ENCODE measurements at regions not wholly inside any gene's neighbourhood (a gene's known extent, or its start where the extent isn't known, plus 50 kb on each side); places are given as distances from the start of the nearest gene placed in this dataset.

- peaks cover 5% of the 10 kb centered on the region for H3K4me1 ChIP-seq (ENCODE audit: low read depth)
- no peak overlapping the region for H3K4me3 ChIP-seq
- intact Hi-C loops (cut with DNase I, micrococcal nuclease) = no loop called here
- no peaks in the 10 kb centered on the region for H3K36me3 ChIP-seq (ENCODE audit: low read depth)
- peak; percentile 33 for ATAC-seq
- H3K9me3 ChIP-seq = peaks cover 30% of the 10 kb centered on the region
- no peak for TF ChIP-seq CTCF (IDR thresholded peaks at IDR 0.05)
- no peak for DNase-seq
Observed at GRCh38 chr6:137652961-137653705, 158.9 kb upstream of the OLIG3 start.

DNA sequence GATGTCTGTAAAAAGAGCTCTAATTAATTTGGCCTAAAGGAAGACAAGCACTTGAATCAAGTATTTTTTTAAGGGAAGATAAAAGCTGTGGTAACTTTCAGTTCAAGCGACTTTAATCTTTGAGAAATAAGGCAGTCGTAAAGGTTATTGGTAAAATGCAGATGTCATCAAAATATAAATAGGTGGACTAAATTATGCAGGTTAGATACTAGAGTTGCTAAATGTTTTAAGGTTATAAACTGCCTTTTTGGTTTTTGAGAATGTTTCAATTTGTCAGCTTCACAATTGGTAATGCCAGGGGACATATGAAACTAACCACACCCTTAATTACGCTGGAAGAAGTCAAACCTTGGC, 159.5 kb upstream of the OLIG3 start:
- Histone ChIP-seq H3K36me3 (ENCODE audit: low read depth) (no peaks in the 10 kb centered on the region), H3K4me3 (no peak overlapping the region), H3K4me1 (ENCODE audit: low read depth) (no peaks in the 10 kb centered on the region), H3K9me3 (peaks cover 30% of the 10 kb centered on the region)
- TF ChIP-seq CTCF (IDR thresholded peaks at IDR 0.05) = no peak
- ATAC-seq (no peak), DNase-seq (no peak)
- intact Hi-C loops (cut with DNase I, micrococcal nuclease) = no loop called here

GRCh38 chr6:137654365-137654981, 160.3 kb upstream of the OLIG3 start:
- intact Hi-C loops (cut with DNase I, micrococcal nuclease) = no loop called here
- Histone ChIP-seq H3K4me3 (no peak overlapping the region), H3K4me1 (ENCODE audit: low read depth) (peaks cover 1% of the 10 kb centered on the region), H3K9me3 (peaks cover 30% of the 10 kb centered on the region), H3K36me3 (ENCODE audit: low read depth) (no peaks in the 10 kb centered on the region)
- DNase-seq (no peak), ATAC-seq (no peak)
- TF ChIP-seq CTCF (IDR thresholded peaks at IDR 0.05) = no peak

GRCh38 chr6:137655291-137655690, 161.1 kb upstream of the OLIG3 start:
- ATAC-seq (no peak), DNase-seq (no peak)
- no peak for TF ChIP-seq CTCF (IDR thresholded peaks at IDR 0.05)
- intact Hi-C loops (cut with DNase I, micrococcal nuclease) = no loop called here
- Histone ChIP-seq H3K9me3 (peaks cover 30% of the 10 kb centered on the region), H3K4me1 (ENCODE audit: low read depth) (peaks cover 6% of the 10 kb centered on the region), H3K4me3 (no peak overlapping the region), H3K36me3 (ENCODE audit: low read depth) (no peaks in the 10 kb centered on the region)

DNA sequence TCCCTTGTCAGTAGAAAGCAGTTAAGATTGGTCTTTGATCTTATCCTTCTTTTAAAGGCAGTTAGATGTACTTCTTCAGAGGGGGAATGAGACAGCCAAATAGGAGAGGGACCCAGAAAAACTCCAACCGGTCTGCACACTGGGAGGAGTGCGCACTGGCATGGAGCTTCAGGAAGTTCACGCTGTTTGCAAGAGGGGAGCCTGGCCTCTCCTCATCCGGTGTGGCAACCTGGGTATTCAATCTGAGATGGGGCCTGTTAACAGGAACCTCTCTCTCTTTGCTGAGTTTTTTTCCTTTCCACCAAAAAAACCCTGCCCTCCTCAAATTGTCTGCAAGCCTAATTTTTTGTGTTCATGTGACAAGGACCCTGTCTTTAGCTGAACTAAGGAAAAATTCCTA, 162.5 kb upstream of the OLIG3 start:
- H3K36me3 ChIP-seq (ENCODE audit: low read depth) = no peaks in the 10 kb centered on the region
- intact Hi-C loops (cut with DNase I, micrococcal nuclease) = no loop called here
- H3K9me3 ChIP-seq = peaks cover 30% of the 10 kb centered on the region
- ATAC-seq (no peak), DNase-seq (no peak)
- no peak overlapping the region for H3K4me3 ChIP-seq
- peaks cover 6% of the 10 kb centered on the region for H3K4me1 ChIP-seq (ENCODE audit: low read depth)
- no peak for TF ChIP-seq CTCF (IDR thresholded peaks at IDR 0.05)
